Trophoblast cell (in vitro differentiated cells and primary cell): ENCODE measurements at regions not wholly inside any gene's neighbourhood (a gene's known extent, or its start where the extent isn't known, plus 50 kb on each side); places are given as distances from the start of the nearest gene placed in this dataset.
"Not testable (repeated sequence)": the region's sequence is repeated elsewhere in the genome, so short reads cannot be mapped to it uniquely, and the experiment has no call there.

Source experiments
- DNase-seq, 2 donors: peaks; one replicate each; pipeline ENCODE4 v3.0.0-alpha.2; 2016
- H2AFZ ChIP-seq: 2 replicates; pipeline ENCODE4 v1.6.1; 2013; ENCODE audit warnings: low read length, moderate library complexity, mild to moderate bottlenecking; ENCODE audit not compliant: insufficient read depth, poor library complexity
- H2AK5ac ChIP-seq: 2 replicates; pipeline ENCODE4 v1.6.1; 2013; ENCODE audit warnings: mild to moderate bottlenecking, low read length
- H2BK120ac ChIP-seq: 2 replicates; pipeline ENCODE4 v1.6.1; 2013; ENCODE audit warnings: low read length, mild to moderate bottlenecking, moderate library complexity; ENCODE audit not compliant: insufficient read depth, poor library complexity
- H2BK12ac ChIP-seq: 2 replicates; pipeline ENCODE4 v1.6.1; 2013; ENCODE audit warnings: mild to moderate bottlenecking, low read length, moderate library complexity
- H2BK5ac ChIP-seq: 2 replicates; pipeline ENCODE4 v1.6.1; 2013; ENCODE audit warnings: low read length, low read depth, moderate library complexity, mild to moderate bottlenecking; ENCODE audit not compliant: poor library complexity
- H3K14ac ChIP-seq: 2 replicates; pipeline ENCODE4 v1.6.1; 2013; ENCODE audit warnings: mild to moderate bottlenecking, low read length
- H3K18ac ChIP-seq: 2 replicates; pipeline ENCODE4 v1.6.1; 2013; ENCODE audit warnings: mild to moderate bottlenecking, low read length
- H3K23ac ChIP-seq: 2 replicates; pipeline ENCODE4 v1.6.1; 2013; ENCODE audit warnings: low read length
- H3K27ac ChIP-seq: 2 replicates; pipeline ENCODE4 v1.5.1; 2013; ENCODE audit warnings: low read depth, mild to moderate bottlenecking, inconsistent platforms, low read length, moderate library complexity
- H3K27me3 ChIP-seq: 2 replicates; pipeline ENCODE4 v1.6.1; 2013; ENCODE audit warnings: inconsistent platforms, mild to moderate bottlenecking, low read length, moderate library complexity; ENCODE audit not compliant: insufficient read depth
- H3K36me3 ChIP-seq, 2 experiments: 1 replicate in 1 of 2; 2 replicates in 1 of 2; pipeline ENCODE4 v1.6.1; 2013; ENCODE audit warnings: low read length in 2 of 2, mild to moderate bottlenecking in 2 of 2, moderate library complexity in 1 of 2; ENCODE audit not compliant: insufficient read depth in 2 of 2, control insufficient read depth in 1 of 2
- H3K4ac ChIP-seq: 2 replicates; pipeline ENCODE4 v1.6.1; 2013; ENCODE audit warnings: low read depth, mild to moderate bottlenecking, low read length, moderate library complexity
- H3K4me1 ChIP-seq, 2 experiments: 1 replicate in 1 of 2; 2 replicates in 1 of 2; pipeline ENCODE4 v1.6.1; 2013; ENCODE audit warnings: low read length in 2 of 2, mild to moderate bottlenecking in 2 of 2, moderate library complexity in 1 of 2; ENCODE audit not compliant: insufficient read depth in 2 of 2, control insufficient read depth in 1 of 2
- H3K4me2 ChIP-seq: 2 replicates; pipeline ENCODE4 v1.6.1; 2013; ENCODE audit warnings: inconsistent platforms, mild to moderate bottlenecking, low read length, moderate library complexity
- H3K4me3 ChIP-seq: 2 replicates; pipeline ENCODE4 v1.5.1; 2013; ENCODE audit warnings: mild to moderate bottlenecking, low read depth, low read length, inconsistent platforms
- H3K79me1 ChIP-seq: one replicate; pipeline ENCODE4 v1.6.1; 2013; ENCODE audit warnings: low read length
- H3K79me2 ChIP-seq: 2 replicates; pipeline ENCODE4 v1.6.1; 2013; ENCODE audit warnings: low read length, mild to moderate bottlenecking; ENCODE audit not compliant: control insufficient read depth, insufficient read depth, poor library complexity
- H3K9ac ChIP-seq: 2 replicates; pipeline ENCODE4 v1.6.1; 2013; ENCODE audit warnings: mild to moderate bottlenecking, low read length
- H3K9me3 ChIP-seq: 2 replicates; pipeline ENCODE4 v1.6.1; 2013; ENCODE audit warnings: low read depth, mild to moderate bottlenecking, control low read depth, inconsistent platforms, low read length; ENCODE audit not compliant: insufficient read depth
- H4K12ac ChIP-seq: 2 replicates; pipeline ENCODE4 v1.6.1; 2013; ENCODE audit warnings: low read depth, mild to moderate bottlenecking, low read length, moderate library complexity
- H4K8ac ChIP-seq: 2 replicates; pipeline ENCODE4 v1.6.1; 2013; ENCODE audit warnings: low read depth, mild to moderate bottlenecking, low read length, moderate library complexity
- H4K91ac ChIP-seq: one replicate; pipeline ENCODE4 v1.6.1; 2013; ENCODE audit warnings: low read depth, mild to moderate bottlenecking, low read length, moderate library complexity
- WGBS: extraction: QIAGEN DNeasy Blood & Tissue Kit; methylation state at CpG from one replicate; pipeline ENCODE4 v1.1.7; 2013; ENCODE audit warnings: missing lambda C conversion rate; ENCODE audit not compliant: insufficient read length, insufficient coverage; ENCODE audit errors: extremely low coverage; 5-methylcytosine and 5-hydroxymethylcytosine counted together

DNA sequence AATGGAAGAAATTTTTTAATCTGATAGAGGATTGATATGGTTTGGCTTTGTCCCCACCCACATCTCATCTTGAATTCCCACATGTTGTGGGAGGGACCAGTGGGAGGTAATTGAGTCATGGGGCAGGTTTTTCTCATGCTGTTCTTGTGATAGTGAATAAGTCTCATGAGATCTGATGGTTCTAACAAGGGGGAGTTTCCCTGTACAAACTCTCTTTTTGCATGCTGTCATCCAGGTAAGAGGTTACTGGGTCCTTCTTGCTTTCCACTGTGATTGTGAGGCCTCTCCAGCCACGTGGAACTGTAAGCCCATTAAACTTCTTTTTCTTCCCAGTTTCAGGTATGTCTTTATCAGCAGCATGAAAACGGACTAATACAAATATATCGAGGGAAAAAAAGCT, 132.5 kb downstream of the DSEL start:
- H4K8ac ChIP-seq, H3K79me1 ChIP-seq, H3K4me2 ChIP-seq, H4K12ac ChIP-seq, H2AFZ ChIP-seq, H3K14ac ChIP-seq, H3K4ac ChIP-seq, H3K36me3 ChIP-seq, H3K23ac ChIP-seq, H2BK12ac ChIP-seq, H2BK5ac ChIP-seq, H3K27ac ChIP-seq, H3K27me3 ChIP-seq, H3K4me1 ChIP-seq, H3K9ac ChIP-seq, H3K18ac ChIP-seq, H3K79me2 ChIP-seq, H3K4me3 ChIP-seq, H3K9me3 ChIP-seq, H2AK5ac ChIP-seq, H4K91ac ChIP-seq, H2BK120ac ChIP-seq: not testable (repeated sequence)
- peak in 1 of 2 donors; percentile 10 for DNase-seq
- WGBS, result no CpG with 5 or more reads among the region's 3 CpGs

DNA sequence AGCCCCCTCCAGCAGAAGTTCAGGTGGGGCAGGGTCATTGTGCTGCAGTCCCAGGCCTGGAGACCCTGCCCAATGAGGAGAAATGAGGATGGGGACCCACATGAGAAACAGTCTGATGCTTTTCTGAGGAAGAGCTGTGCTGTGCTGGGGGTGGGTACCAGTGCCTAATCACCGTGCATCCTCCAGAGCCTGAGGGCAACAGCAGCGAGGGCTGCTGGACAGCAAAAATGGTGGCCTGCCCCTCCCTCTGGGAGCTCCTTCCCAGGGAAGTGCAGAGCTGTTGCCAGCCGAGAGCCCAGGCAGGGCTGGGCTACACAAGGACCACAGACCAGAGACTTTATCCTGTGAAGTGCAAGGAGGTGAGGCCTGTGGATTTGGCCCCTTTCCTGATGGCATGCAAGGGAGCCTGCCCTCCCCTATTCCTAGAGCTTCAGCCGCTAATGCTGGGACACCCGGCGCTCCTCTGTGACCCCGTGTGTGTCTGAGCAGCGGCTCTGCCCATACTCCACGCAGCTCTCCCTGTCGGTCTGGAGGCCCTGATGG, 134.8 kb downstream of the DSEL start:
- H3K79me1 ChIP-seq, result no peaks in the 10 kb centered on the region
- H3K4ac ChIP-seq, result no peak overlapping the region
- H2BK5ac ChIP-seq, result no peak overlapping the region
- no peak overlapping the region for H4K8ac ChIP-seq
- H3K4me1 ChIP-seq, result peaks cover 0 to 8% of the 10 kb centered on the region in 2 experiments
- no peak overlapping the region for H3K14ac ChIP-seq
- H3K27me3 ChIP-seq, result no peaks in the 10 kb centered on the region
- H3K9me3 ChIP-seq, result no peaks in the 10 kb centered on the region
- no peak overlapping the region for H3K18ac ChIP-seq
- H2BK120ac ChIP-seq, result no peak overlapping the region
- no peak overlapping the region for H3K4me2 ChIP-seq
- no peak overlapping the region for H4K91ac ChIP-seq
- H2AK5ac ChIP-seq, result no peak overlapping the region
- H3K4me3 ChIP-seq, result no peak overlapping the region
- H3K36me3 ChIP-seq, result no peaks in the 10 kb centered on the region
- no peak overlapping the region for H2AFZ ChIP-seq
- no peak overlapping the region for H3K9ac ChIP-seq
- no peak overlapping the region for H4K12ac ChIP-seq
- no peaks in the 10 kb centered on the region for H3K79me2 ChIP-seq
- no CpG with 5 or more reads among the region's 10 CpGs for WGBS
- DNase-seq, result no peak
- no peak overlapping the region for H3K23ac ChIP-seq
- H3K27ac ChIP-seq, result no peak overlapping the region
- no peak overlapping the region for H2BK12ac ChIP-seq

GRCh38 chr18:67380867-67381266, 135.7 kb downstream of the DSEL start:
- H3K9me3 ChIP-seq, result no peaks in the 10 kb centered on the region
- no peak overlapping the region for H2BK12ac ChIP-seq
- peaks cover 0 to 8% of the 10 kb centered on the region in 2 experiments for H3K4me1 ChIP-seq
- no peak overlapping the region for H3K18ac ChIP-seq
- WGBS, result no CpG with 5 or more reads among the region's 3 CpGs
- H3K27ac ChIP-seq, result no peak overlapping the region
- no peak overlapping the region for H4K8ac ChIP-seq
- H3K23ac ChIP-seq, result no peak overlapping the region
- no peak overlapping the region for H2AK5ac ChIP-seq
- no peak overlapping the region for H2BK120ac ChIP-seq
- H4K91ac ChIP-seq, result no peak overlapping the region
- no peak overlapping the region for H2BK5ac ChIP-seq
- H3K27me3 ChIP-seq, result no peaks in the 10 kb centered on the region
- no peak overlapping the region for H3K4me3 ChIP-seq
- H3K4ac ChIP-seq, result no peak overlapping the region
- no peaks in the 10 kb centered on the region for H3K79me2 ChIP-seq
- H3K14ac ChIP-seq, result no peak overlapping the region
- no peak for DNase-seq
- H3K79me1 ChIP-seq, result no peaks in the 10 kb centered on the region
- no peak overlapping the region for H4K12ac ChIP-seq
- no peak overlapping the region for H2AFZ ChIP-seq
- no peak overlapping the region for H3K9ac ChIP-seq
- H3K4me2 ChIP-seq, result no peak overlapping the region
- no peaks in the 10 kb centered on the region for H3K36me3 ChIP-seq

GRCh38 chr18:67379981-67380380, 136.5 kb downstream of the DSEL start:
- no peaks in the 10 kb centered on the region for H3K9me3 ChIP-seq
- H3K79me2 ChIP-seq, result no peaks in the 10 kb centered on the region
- no peak overlapping the region for H2BK5ac ChIP-seq
- H3K4me2 ChIP-seq, result no peak overlapping the region
- no peak overlapping the region for H3K4ac ChIP-seq
- peaks cover 0 to 8% of the 10 kb centered on the region in 2 experiments for H3K4me1 ChIP-seq
- H2BK12ac ChIP-seq, result no peak overlapping the region
- no peak overlapping the region for H2BK120ac ChIP-seq
- no peak overlapping the region for H4K12ac ChIP-seq
- no peak overlapping the region for H3K9ac ChIP-seq
- H3K14ac ChIP-seq, result no peak overlapping the region
- H3K18ac ChIP-seq, result no peak overlapping the region
- no peak overlapping the region for H4K8ac ChIP-seq
- H3K27ac ChIP-seq, result no peak overlapping the region
- H3K36me3 ChIP-seq, result no peaks in the 10 kb centered on the region
- H3K23ac ChIP-seq, result no peak overlapping the region
- no peak overlapping the region for H2AK5ac ChIP-seq
- DNase-seq, result no peak
- no peak overlapping the region for H2AFZ ChIP-seq
- H3K4me3 ChIP-seq, result no peak overlapping the region
- H3K79me1 ChIP-seq, result no peaks in the 10 kb centered on the region
- H3K27me3 ChIP-seq, result no peaks in the 10 kb centered on the region
- WGBS, result no CpG with 5 or more reads among the region's 2 CpGs
- H4K91ac ChIP-seq, result no peak overlapping the region
